A549 (cell line): ENCODE measurements at regions not wholly inside any gene's neighbourhood (a gene's known extent, or its start where the extent isn't known, plus 50 kb on each side); places are given as distances from the start of the nearest gene placed in this dataset.

ENCODE experiments used
- ATAC-seq, 2 experiments: fragments of 200-7000 bp in 1 of 2; fragments of >200 bp in 1 of 2; cut with Nextera tagmentation in 1 of 2; cut with Tn5 transposase in 1 of 2; 3 replicates each; pipeline versions ENCODE4 v1.8.0 to v1.9.1; 2018 to 2020; ENCODE audit warnings: mild to moderate bottlenecking in 1 of 2, moderate library complexity in 1 of 2
- CTCF ChIA-PET: fragments of 300-600 bp; sonication (Branson Sonifier 250); formaldehyde crosslinking; extraction: SDS; loops from one replicate; lab custom pipeline; 2021; ENCODE audit warnings: antibody characterized with exemption, inconsistent platforms; lab: Yijun Ruan, JAX
- POLR2A ChIA-PET: fragments of 350-600 bp; formaldehyde crosslinking; extraction: SDS; loops from one replicate; lab custom pipeline; 2021; ENCODE audit warnings: antibody characterized with exemption, inconsistent platforms; lab: Yijun Ruan, JAX
- DNase-seq, 2 experiments: peaks; one replicate each; pipeline versions ENCODE4 v3.0.0 to v3.0.0-alpha.2; 2011 to 2016; ENCODE audit warnings: low read depth in 1 of 2, low spot score in 1 of 2
- FAIRE-seq: peaks from 2 replicates; lab custom pipeline; 2011; peaks lifted over from hg19 to GRCh38; lab: Jason Lieb, UNC
- H3K27ac ChIP-seq, 2 experiments: fragments of >200 bp; sonication (Bioruptor Twin); formaldehyde crosslinking; 3 replicates each; pipeline ENCODE4 v1.5.1; 2016 to 2017
- H3K4me1 ChIP-seq: fragments of >200 bp; sonication (Bioruptor Twin); formaldehyde crosslinking; 3 replicates; pipeline ENCODE4 v1.6.1; 2016
- H3K4me2 ChIP-seq: fragments of >200 bp; sonication (Bioruptor Twin); formaldehyde crosslinking; 3 replicates; pipeline ENCODE4 v1.6.1; 2016
- H3K4me3 ChIP-seq: fragments of >200 bp; sonication (Bioruptor Twin); formaldehyde crosslinking; 3 replicates; pipeline ENCODE4 v1.5.1; 2016
- H3K9me3 ChIP-seq: fragments of >200 bp; sonication (Bioruptor Twin); formaldehyde crosslinking; 3 replicates; pipeline ENCODE4 v1.6.1; 2016
- CBX2 ChIP-seq: fragments of 200-600 bp; sonication (generic); IDR thresholded peaks from 2 replicates; pipeline ENCODE4 v1.6.1; 2016; ENCODE audit warnings: low read depth, mild to moderate bottlenecking, borderline replicate concordance
- CBX8 ChIP-seq: fragments of 200-600 bp; sonication (generic); IDR thresholded peaks from 2 replicates; pipeline ENCODE4 v1.6.1; 2016
- CHD4 ChIP-seq: fragments of 200-600 bp; sonication (generic); IDR thresholded peaks from 2 replicates; pipeline ENCODE4 v1.6.1; 2016; ENCODE audit warnings: antibody characterized with exemption, mild to moderate bottlenecking, borderline replicate concordance
- EHF ChIP-seq: fragments of 250-450 bp; sonication (Bioruptor Pico); IDR thresholded peaks from 2 replicates; pipeline ENCODE4 v1.5.0; 2020; ENCODE audit warnings: mild to moderate bottlenecking
- EHMT2 ChIP-seq: fragments of 200-600 bp; sonication (generic); IDR thresholded peaks from 2 replicates; pipeline ENCODE4 v1.6.1; 2016; ENCODE audit warnings: antibody characterized with exemption, low read depth, mild to moderate bottlenecking, moderate library complexity
- EP300 ChIP-seq, 2 experiments: fragments of >200 bp; sonication (Bioruptor Twin); formaldehyde crosslinking; IDR thresholded peaks; 2 replicates in 1 of 2; 3 replicates in 1 of 2; pipeline ENCODE4 v1.6.1; 2016 to 2017
- ESRRA ChIP-seq: fragments of 150-350 bp; IDR thresholded peaks from 2 replicates; pipeline ENCODE4 v1.6.1; 2014; ENCODE audit warnings: mild to moderate bottlenecking, low read length, borderline replicate concordance
- FOXS1 ChIP-seq: fragments of 250-450 bp; sonication (Bioruptor Pico); IDR thresholded peaks from 2 replicates; pipeline ENCODE4 v1.5.0; 2020; ENCODE audit warnings: mild to moderate bottlenecking, moderate library complexity
- HMGXB4 ChIP-seq: fragments of 250-450 bp; sonication (Bioruptor Pico); IDR thresholded peaks from 2 replicates; pipeline ENCODE4 v1.5.0; 2021; ENCODE audit warnings: mild to moderate bottlenecking, moderate library complexity, borderline replicate concordance
- HOXB5 ChIP-seq: fragments of 250-450 bp; sonication (Bioruptor Pico); IDR thresholded peaks from 2 replicates; pipeline ENCODE4 v1.5.0; 2020; ENCODE audit warnings: mild to moderate bottlenecking, moderate library complexity
- JUN ChIP-seq, 2 experiments: fragments of >200 bp; sonication (Bioruptor Twin); formaldehyde crosslinking; IDR thresholded peaks; 2 replicates in 1 of 2; 3 replicates in 1 of 2; pipeline ENCODE4 v1.6.1; 2016 to 2017
- JUNB ChIP-seq: fragments of >200 bp; sonication (Bioruptor Twin); formaldehyde crosslinking; IDR thresholded peaks from 2 replicates; pipeline ENCODE4 v1.6.1; 2016
- KDM5A ChIP-seq: fragments of 200-600 bp; sonication (generic); IDR thresholded peaks from 2 replicates; pipeline ENCODE4 v1.6.1; 2016; ENCODE audit warnings: antibody characterized with exemption, mild to moderate bottlenecking
- MAX ChIP-seq: IDR thresholded peaks from 2 replicates; pipeline ENCODE4 v1.6.1; 2012
- NR3C1 ChIP-seq: fragments of >200 bp; sonication (Bioruptor Twin); formaldehyde crosslinking; IDR thresholded peaks from 3 replicates; pipeline ENCODE4 v1.6.1; 2017
- POLR2A ChIP-seq: IDR thresholded peaks from 2 replicates; pipeline ENCODE4 v1.6.1; 2012; ENCODE audit warnings: mild to moderate bottlenecking, low read length
- RARB ChIP-seq: fragments of 250-450 bp; sonication (Bioruptor Pico); IDR thresholded peaks from 2 replicates; pipeline ENCODE4 v1.8.0; 2021; ENCODE audit warnings: mild to moderate bottlenecking, moderate library complexity
- RCOR1 ChIP-seq: fragments of 150-350 bp; IDR thresholded peaks from 2 replicates; pipeline ENCODE4 v1.6.1; 2014; ENCODE audit warnings: antibody characterized with exemption, low read length, low read depth
- REST ChIP-seq: fragments of 200-600 bp; sonication (generic); IDR thresholded peaks from 2 replicates; pipeline ENCODE4 v1.6.1; 2016; ENCODE audit warnings: antibody characterized with exemption, mild to moderate bottlenecking, moderate library complexity
- RFX5 ChIP-seq: fragments of 450-650 bp; IDR thresholded peaks from 2 replicates; pipeline ENCODE4 v1.7.1; 2014; ENCODE audit warnings: antibody characterized with exemption, mild to moderate bottlenecking, moderate library complexity
- RNF2 ChIP-seq: fragments of 200-600 bp; sonication (generic); IDR thresholded peaks from 2 replicates; pipeline ENCODE4 v1.6.1; 2016; ENCODE audit warnings: low read depth, mild to moderate bottlenecking, antibody characterized with exemption, moderate library complexity, borderline replicate concordance
- SREBF2 ChIP-seq: fragments of 450-650 bp; IDR thresholded peaks from 2 replicates; pipeline ENCODE4 v1.6.1; 2014; ENCODE audit warnings: mild to moderate bottlenecking, moderate library complexity
- TFCP2L1 ChIP-seq: fragments of 250-450 bp; sonication (Bioruptor Pico); IDR thresholded peaks from 2 replicates; pipeline ENCODE4 v1.5.0; 2021; ENCODE audit warnings: mild to moderate bottlenecking
- USF2 ChIP-seq: fragments of 450-650 bp; IDR thresholded peaks from 2 replicates; pipeline ENCODE4 v1.6.1; 2014; ENCODE audit warnings: antibody characterized with exemption
- ZC3H11A ChIP-seq: fragments of 450-650 bp; IDR thresholded peaks from 2 replicates; pipeline ENCODE4 v1.6.1; 2014; ENCODE audit warnings: antibody characterized with exemption, mild to moderate bottlenecking
- ZSCAN20 ChIP-seq: fragments of 250-450 bp; sonication (Bioruptor Pico); IDR thresholded peaks from 2 replicates; pipeline ENCODE4 v1.8.0; 2022; ENCODE audit warnings: mild to moderate bottlenecking, moderate library complexity
- WGBS: methylation state at CpG from one replicate; pipeline ENCODE4 v1.1.6; 2017; ENCODE audit errors: missing lambda C conversion rate; 5-methylcytosine and 5-hydroxymethylcytosine counted together

GRCh38 chr13:64674126-64674525 lies 2556.0 kb downstream of the PCDH9 start (continued):
- TF ChIP-seq POLR2A (no peak), CHD4 (no peak), JUN (IDR thresholded peaks at IDR 0.05) (no peak), JUNB (no peak), SREBF2 (no peak)

GRCh38 chr13:64672751-64673150 lies 2557.4 kb downstream of the PCDH9 start:
- CTCF ChIA-PET: no interaction called here
- POLR2A ChIA-PET: no interaction called here
- Histone ChIP-seq H3K9me3 (no peaks in the 10 kb centered on the region), H3K4me2 (no peak overlapping the region), H3K27ac (no peak overlapping the region), H3K4me3 (no peak overlapping the region), H3K4me1 (peaks cover 21% of the 10 kb centered on the region; the same call in 2 of the 3 replicates)
- DNase-seq: no peak
- ATAC-seq: no peak
- TF ChIP-seq RFX5 (no peak), RCOR1 (no peak), ZSCAN20 (CRISPR knock-in tag) (no peak), RNF2 (no peak), RARB (CRISPR knock-in tag) (no peak), EP300 (IDR thresholded peaks at IDR 0.05) (no peak), CBX8 (no peak), HMGXB4 (CRISPR knock-in tag) (no peak), MAX (no peak), EHMT2 (no peak)
- FAIRE-seq: no peak
- 77% methylated on average over 2 of the region's 2 CpGs for WGBS

- CTCF ChIA-PET: no interaction called here
- no peak for ATAC-seq
- Histone ChIP-seq H3K4me1 (no peaks in the 10 kb centered on the region), H3K4me2 (no peak overlapping the region), H3K27ac (no peak overlapping the region), H3K4me3 (no peak overlapping the region), H3K9me3 (no peaks in the 10 kb centered on the region)
- no peak for FAIRE-seq
- POLR2A ChIA-PET: no interaction called here
- 100% methylated on average over 1 of the region's 7 CpGs for WGBS
- TF ChIP-seq RCOR1 (no peak), HMGXB4 (CRISPR knock-in tag) (no peak), HOXB5 (CRISPR knock-in tag) (no peak), ZC3H11A (no peak), ESRRA (no peak), NR3C1 (no peak), KDM5A (no peak), CBX8 (no peak), CBX2 (no peak), USF2 (no peak), JUNB (no peak), TFCP2L1 (CRISPR knock-in tag) (no peak), EHF (CRISPR knock-in tag) (no peak), FOXS1 (CRISPR knock-in tag) (no peak), CHD4 (no peak), REST (no peak)
- no peak for DNase-seq
Observed at GRCh38 chr13:64662887-64663593, 2567.1 kb downstream of the PCDH9 start.
